IMR-90 (cell line): ENCODE measurements at regions not wholly inside any gene's neighbourhood (a gene's known extent, or its start where the extent isn't known, plus 50 kb on each side); places are given as distances from the start of the nearest gene placed in this dataset.

Experiments
- ATAC-seq: fragments of 200-7000 bp; cut with Tn5 transposase; 2 replicates; pipeline ENCODE4 v1.9.1; 2020; ENCODE audit warnings: low read depth, mild to moderate bottlenecking, moderate library complexity
- BruUV-seq: library from RNA; stranded (reverse); fragments of 400-500 nt; replicated peaks from 2 replicates; lab custom pipeline; 2021; lab: Mats Ljungman, UMichigan
- CTCF ChIA-PET: fragments of 300-600 bp; formaldehyde crosslinking; extraction: SDS; loops from one replicate; lab custom pipeline; 2021; ENCODE audit warnings: antibody characterized with exemption; lab: Yijun Ruan, JAX
- POLR2A ChIA-PET: fragments of 300-600 bp; sonication (Branson Sonifier 250); formaldehyde crosslinking; loops from one replicate; lab custom pipeline; 2022; ENCODE audit warnings: antibody characterized with exemption; ENCODE audit not compliant: unreplicated experiment; lab: Charles Lee
- DNase-seq: peaks from one replicate; pipeline ENCODE4 v3.0.0; 2013
- H2AFZ ChIP-seq: replicated peaks from 2 replicates; pipeline ENCODE3; 2013; ENCODE audit warnings: low read length, mild to moderate bottlenecking; ENCODE audit not compliant: poor library complexity
- H2AK5ac ChIP-seq: 2 replicates; pipeline ENCODE4 v1.6.1; 2013; ENCODE audit warnings: low read depth, low read length, inconsistent platforms
- H2AK9ac ChIP-seq: replicated peaks from 2 replicates; pipeline ENCODE3; 2013; ENCODE audit warnings: mild to moderate bottlenecking, low read depth, low read length, moderate library complexity; ENCODE audit not compliant: poor library complexity
- H2BK120ac ChIP-seq: 2 replicates; pipeline ENCODE4 v1.6.1; 2013; ENCODE audit warnings: low read depth, low read length, inconsistent platforms
- H2BK15ac ChIP-seq: 3 replicates; pipeline ENCODE4 v1.6.1; 2013; ENCODE audit warnings: low read depth, low read length, inconsistent platforms
- H2BK20ac ChIP-seq: 2 replicates; pipeline ENCODE4 v1.6.1; 2013; ENCODE audit warnings: low read depth, mild to moderate bottlenecking, inconsistent platforms, low read length, moderate library complexity
- H2BK5ac ChIP-seq: 2 replicates; pipeline ENCODE4 v1.6.1; 2013; ENCODE audit warnings: mild to moderate bottlenecking, low read depth, low read length, inconsistent platforms; ENCODE audit not compliant: poor library complexity, severe bottlenecking
- H3K14ac ChIP-seq: replicated peaks from 2 replicates; pipeline ENCODE4 v1.6.1; 2013; ENCODE audit warnings: low read depth, low read length, inconsistent platforms
- H3K18ac ChIP-seq: 2 replicates; pipeline ENCODE4 v1.6.1; 2013; ENCODE audit warnings: low read depth, low read length, control low read depth
- H3K23ac ChIP-seq: 2 replicates; pipeline ENCODE4 v1.6.1; 2013; ENCODE audit warnings: low read depth, low read length, inconsistent platforms
- H3K27ac ChIP-seq: 2 replicates; pipeline ENCODE4 v1.5.1; 2013; ENCODE audit warnings: mild to moderate bottlenecking, control low read depth, low read length; ENCODE audit not compliant: insufficient read depth
- H3K27me3 ChIP-seq: 2 replicates; pipeline ENCODE4 v1.6.1; 2013; ENCODE audit warnings: low read length; ENCODE audit not compliant: control insufficient read depth, insufficient read depth
- H3K36me3 ChIP-seq: 2 replicates; pipeline ENCODE4 v1.6.1; 2013; ENCODE audit warnings: low read length, mixed read lengths; ENCODE audit not compliant: control insufficient read depth, insufficient read depth
- H3K4ac ChIP-seq: 2 replicates; pipeline ENCODE4 v1.6.1; 2013; ENCODE audit warnings: low read depth, low read length, inconsistent platforms
- H3K4me1 ChIP-seq: 2 replicates; pipeline ENCODE4 v1.6.1; 2013; ENCODE audit warnings: low read length, mixed read lengths; ENCODE audit not compliant: control insufficient read depth, insufficient read depth
- H3K4me2 ChIP-seq: 2 replicates; pipeline ENCODE4 v1.6.1; 2013; ENCODE audit warnings: low read depth, mild to moderate bottlenecking, control low read depth, low read length, moderate library complexity
- H3K4me3 ChIP-seq: 2 replicates; pipeline ENCODE4 v1.5.1; 2013; ENCODE audit warnings: low read depth, mild to moderate bottlenecking, control low read depth, low read length, moderate library complexity; ENCODE audit not compliant: insufficient read depth
- H3K56ac ChIP-seq: 2 replicates; pipeline ENCODE4 v1.6.1; 2013; ENCODE audit warnings: low read length, inconsistent platforms; ENCODE audit not compliant: insufficient read depth; ENCODE audit errors: extremely low read depth
- H3K79me1 ChIP-seq, 2 experiments: 2 replicates each; pipeline ENCODE4 v1.6.1; 2013; ENCODE audit warnings: low read length in 2 of 2, inconsistent platforms in 1 of 2, low read depth in 1 of 2
- H3K9ac ChIP-seq: 2 replicates; pipeline ENCODE4 v1.6.1; 2013; ENCODE audit warnings: low read depth, low read length, control low read depth
- H3K9me1 ChIP-seq: 2 replicates; pipeline ENCODE4 v1.6.1; 2013; ENCODE audit warnings: low read length, inconsistent platforms; ENCODE audit not compliant: insufficient read depth
- H3K9me3 ChIP-seq: 2 replicates; pipeline ENCODE4 v1.6.1; 2013; ENCODE audit warnings: low read length; ENCODE audit not compliant: control insufficient read depth, insufficient read depth
- H4K20me1 ChIP-seq: 2 replicates; pipeline ENCODE4 v1.6.1; 2013; ENCODE audit warnings: low read length, inconsistent platforms; ENCODE audit not compliant: insufficient read depth
- H4K5ac ChIP-seq: 2 replicates; pipeline ENCODE4 v1.6.1; 2013; ENCODE audit warnings: mild to moderate bottlenecking, low read depth, low read length, control low read depth
- H4K8ac ChIP-seq, 2 experiments: 2 replicates each; pipeline ENCODE4 v1.6.1; 2013; ENCODE audit warnings: low read depth in 2 of 2, low read length in 2 of 2, control low read depth in 1 of 2, inconsistent platforms in 1 of 2
- H4K91ac ChIP-seq: 2 replicates; pipeline ENCODE4 v1.6.1; 2013; ENCODE audit warnings: low read depth, low read length, inconsistent platforms; ENCODE audit not compliant: insufficient read depth
- BHLHE40 ChIP-seq: fragments of 150-350 bp; IDR thresholded peaks from 2 replicates; pipeline ENCODE4 v1.6.1; 2016; ENCODE audit warnings: mild to moderate bottlenecking, low read depth, low read length
- CEBPB ChIP-seq: IDR thresholded peaks from 2 replicates; pipeline ENCODE4 v1.6.1; 2012; ENCODE audit warnings: low read depth, low read length, improper control_type of control experiment
- CHD1 ChIP-seq: IDR thresholded peaks from 2 replicates; pipeline ENCODE4 v1.6.1; 2012; ENCODE audit warnings: low read depth, low read length, improper control_type of control experiment
- CTCF ChIP-seq: conservative IDR thresholded peaks from 2 replicates; pipeline ENCODE4 v1.5.1; 2012; ENCODE audit warnings: mild to moderate bottlenecking, low read depth, low read length, improper control_type of control experiment
- ELK1 ChIP-seq: fragments of 150-350 bp; IDR thresholded peaks from 2 replicates; pipeline ENCODE4 v1.6.1; 2016; ENCODE audit warnings: low read depth, mild to moderate bottlenecking, low read length, moderate library complexity, borderline replicate concordance
- FOS ChIP-seq: fragments of 150-350 bp; IDR thresholded peaks from 2 replicates; pipeline ENCODE4 v1.6.1; 2016; ENCODE audit warnings: low read depth, low read length
- MAFK ChIP-seq: IDR thresholded peaks from 2 replicates; pipeline ENCODE4 v1.6.1; 2012; ENCODE audit warnings: low read depth, low read length, improper control_type of control experiment
- MAZ ChIP-seq: IDR thresholded peaks from 2 replicates; pipeline ENCODE4 v1.6.1; 2012; ENCODE audit warnings: low read depth, mild to moderate bottlenecking, low read length, improper control_type of control experiment, moderate library complexity, borderline replicate concordance
- MXI1 ChIP-seq: IDR thresholded peaks from 2 replicates; pipeline ENCODE4 v1.6.1; 2012; ENCODE audit warnings: low read depth, mild to moderate bottlenecking, low read length, moderate library complexity, borderline replicate concordance
- NFE2L2 ChIP-seq: fragments of 150-350 bp; IDR thresholded peaks from 2 replicates; pipeline ENCODE4 v1.6.1; 2016; ENCODE audit warnings: low read depth, mild to moderate bottlenecking, low read length
- POLR2A ChIP-seq: IDR thresholded peaks from 2 replicates; pipeline ENCODE4 v1.6.1; 2012; ENCODE audit warnings: mild to moderate bottlenecking, low read depth, low read length
- RAD21 ChIP-seq: IDR thresholded peaks from 2 replicates; pipeline ENCODE4 v1.6.1; 2012; ENCODE audit warnings: low read length, improper control_type of control experiment
- RCOR1 ChIP-seq: IDR thresholded peaks from 2 replicates; pipeline ENCODE4 v1.6.1; 2012; ENCODE audit warnings: mild to moderate bottlenecking, low read length, improper control_type of control experiment; ENCODE audit not compliant: insufficient replicate concordance
- RFX5 ChIP-seq: IDR thresholded peaks from 2 replicates; pipeline ENCODE4 v1.8.0; 2012; ENCODE audit warnings: low read depth, mild to moderate bottlenecking, low read length, moderate library complexity
- SMC3 ChIP-seq: fragments of 150-350 bp; IDR thresholded peaks from 2 replicates; pipeline ENCODE4 v1.6.1; 2016; ENCODE audit warnings: low read depth, mild to moderate bottlenecking, antibody characterized with exemption, low read length, moderate library complexity
- USF2 ChIP-seq: fragments of 150-350 bp; IDR thresholded peaks from 2 replicates; pipeline ENCODE4 v1.6.1; 2017; ENCODE audit warnings: mild to moderate bottlenecking, antibody characterized with exemption, low read length, low read depth
- dilution Hi-C: fragments of 300-500 bp; cut with HindIII; formaldehyde crosslinking; loops from one replicate; pipeline ENCODE4 v1.14.3; 2018; ENCODE audit warnings: low sequenced_read_pairs; ENCODE audit not compliant: unreplicated experiment
- in situ Hi-C: fragments of 300-500 bp; cut with MboI; formaldehyde crosslinking; loops from 3 replicates; pipeline ENCODE4 v1.14.3; 2019; ENCODE audit warnings: low sequenced_read_pairs, inconsistent platforms, mixed read lengths
- intact Hi-C: fragments of 100-400 bp; cut with micrococcal nuclease; formaldehyde crosslinking; loops from 2 replicates; pipeline ENCODE4 v1.10.0; 2022

- Histone ChIP-seq H3K23ac (no peak overlapping the region), H3K14ac (no peak overlapping the region), H3K4me3 (no peak overlapping the region), H2BK15ac (no peak overlapping the region), H3K18ac (no peak overlapping the region), H2BK20ac (no peak overlapping the region), H4K20me1 (no peaks in the 10 kb centered on the region), H4K8ac (no peak overlapping the region), H3K36me3 (no peaks in the 10 kb centered on the region), H3K4me2 (no peak overlapping the region), H2AFZ (no peak overlapping the region), H4K91ac (no peak overlapping the region), H2BK5ac (no peak overlapping the region), H3K9me3 (0 out of 2 replicates have a peak, but pooled peaks cover 1% of the 10 kb centered on the region), H3K9ac (no peak overlapping the region), H2AK9ac (no peak overlapping the region), H3K4ac (no peak overlapping the region), H3K27ac (no peak overlapping the region), H2AK5ac (no peak overlapping the region), H3K56ac (no peak overlapping the region), H2BK120ac (no peak overlapping the region), H3K9me1 (no peaks in the 10 kb centered on the region), H4K5ac (no peak overlapping the region), H3K4me1 (no peaks in the 10 kb centered on the region), H3K79me1 (no peaks in the 10 kb centered on the region), H3K27me3 (no peaks in the 10 kb centered on the region; the same call in 1 of the 2 replicates)
- ChIA-PET CTCF (no interaction called here), POLR2A (no interaction called here)
- TF ChIP-seq USF2 (no peak), CHD1 (no peak), MAZ (no peak), MAFK (no peak), RFX5 (no peak), SMC3 (no peak), RAD21 (no peak), BHLHE40 (no peak), MXI1 (no peak), RCOR1 (no peak), FOS (no peak), POLR2A (no peak), CTCF (no peak), CEBPB (no peak), ELK1 (no peak), NFE2L2 (no peak)
- no TSS peak for BruUV-seq
- intact Hi-C loops (no loop called here), in situ Hi-C loops (no loop called here), dilution Hi-C loops (no loop called here)
- DNase-seq (no peak), ATAC-seq (no peak)
Measured at GRCh38 chr3:177495566-177495965, 298.3 kb upstream of the TBL1XR1 start.
